ENCODE measurements at regions not wholly inside any gene's neighbourhood (a gene's known extent, or its start where the extent isn't known, plus 50 kb on each side); places are given as distances from the start of the nearest gene placed in this dataset.

DNA sequence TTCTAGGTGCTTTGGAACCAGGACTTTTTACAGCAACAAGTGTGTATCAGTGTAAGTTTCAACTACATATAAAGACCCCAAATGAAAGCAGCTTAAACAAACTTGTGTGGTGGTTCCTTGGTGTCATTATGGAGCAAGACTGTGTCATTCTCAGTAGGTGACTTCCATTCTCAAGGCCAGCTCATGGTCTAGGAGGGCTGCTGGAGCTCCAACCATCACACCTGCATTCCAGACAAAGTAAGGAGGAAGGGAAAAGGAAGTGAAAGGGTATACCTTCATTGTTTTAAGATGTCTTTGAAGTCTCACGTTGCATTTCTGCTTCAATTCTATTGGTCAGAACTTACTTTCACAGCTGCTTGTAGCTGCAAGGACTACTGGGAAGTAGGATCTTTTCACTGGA, 188.6 kb downstream of the C1orf94 start:
- TF ChIP-seq, protein P1, sequence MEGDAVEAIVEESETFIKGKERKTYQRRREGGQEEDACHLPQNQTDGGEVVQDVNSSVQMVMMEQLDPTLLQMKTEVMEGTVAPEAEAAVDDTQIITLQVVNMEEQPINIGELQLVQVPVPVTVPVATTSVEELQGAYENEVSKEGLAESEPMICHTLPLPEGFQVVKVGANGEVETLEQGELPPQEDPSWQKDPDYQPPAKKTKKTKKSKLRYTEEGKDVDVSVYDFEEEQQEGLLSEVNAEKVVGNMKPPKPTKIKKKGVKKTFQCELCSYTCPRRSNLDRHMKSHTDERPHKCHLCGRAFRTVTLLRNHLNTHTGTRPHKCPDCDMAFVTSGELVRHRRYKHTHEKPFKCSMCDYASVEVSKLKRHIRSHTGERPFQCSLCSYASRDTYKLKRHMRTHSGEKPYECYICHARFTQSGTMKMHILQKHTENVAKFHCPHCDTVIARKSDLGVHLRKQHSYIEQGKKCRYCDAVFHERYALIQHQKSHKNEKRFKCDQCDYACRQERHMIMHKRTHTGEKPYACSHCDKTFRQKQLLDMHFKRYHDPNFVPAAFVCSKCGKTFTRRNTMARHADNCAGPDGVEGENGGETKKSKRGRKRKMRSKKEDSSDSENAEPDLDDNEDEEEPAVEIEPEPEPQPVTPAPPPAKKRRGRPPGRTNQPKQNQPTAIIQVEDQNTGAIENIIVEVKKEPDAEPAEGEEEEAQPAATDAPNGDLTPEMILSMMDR (IDR thresholded peaks at IDR 0.05): no peak
- TF ChIP-seq POLR2A (IDR thresholded peaks at IDR 0.05): no peak

All from adrenal gland (tissue), 5 donors.